Mammary epithelial cell (primary cell): ENCODE measurements at regions not wholly inside any gene's neighbourhood (a gene's known extent, or its start where the extent isn't known, plus 50 kb on each side); places are given as distances from the start of the nearest gene placed in this dataset.

Experiments
- EZH2 ChIP-seq: IDR thresholded peaks from 2 replicates; pipeline ENCODE4 v1.6.1; 2012; ENCODE audit warnings: low read length, inconsistent platforms, borderline replicate concordance
- TF ChIP-seq, protein P1 (sequence below), 2 donors: IDR thresholded peaks in 1 of 2; conservative IDR thresholded peaks in 1 of 2; 2 replicates each; pipeline ENCODE4 v1.5.1; 2011 to 2012; ENCODE audit warnings: inconsistent platforms in 2 of 2, low read length in 2 of 2, mild to moderate bottlenecking in 2 of 2, control low read depth in 1 of 2, low read depth in 1 of 2; ENCODE audit not compliant: insufficient read depth in 1 of 2; ENCODE audit errors: extremely low read depth in 1 of 2

DNA sequence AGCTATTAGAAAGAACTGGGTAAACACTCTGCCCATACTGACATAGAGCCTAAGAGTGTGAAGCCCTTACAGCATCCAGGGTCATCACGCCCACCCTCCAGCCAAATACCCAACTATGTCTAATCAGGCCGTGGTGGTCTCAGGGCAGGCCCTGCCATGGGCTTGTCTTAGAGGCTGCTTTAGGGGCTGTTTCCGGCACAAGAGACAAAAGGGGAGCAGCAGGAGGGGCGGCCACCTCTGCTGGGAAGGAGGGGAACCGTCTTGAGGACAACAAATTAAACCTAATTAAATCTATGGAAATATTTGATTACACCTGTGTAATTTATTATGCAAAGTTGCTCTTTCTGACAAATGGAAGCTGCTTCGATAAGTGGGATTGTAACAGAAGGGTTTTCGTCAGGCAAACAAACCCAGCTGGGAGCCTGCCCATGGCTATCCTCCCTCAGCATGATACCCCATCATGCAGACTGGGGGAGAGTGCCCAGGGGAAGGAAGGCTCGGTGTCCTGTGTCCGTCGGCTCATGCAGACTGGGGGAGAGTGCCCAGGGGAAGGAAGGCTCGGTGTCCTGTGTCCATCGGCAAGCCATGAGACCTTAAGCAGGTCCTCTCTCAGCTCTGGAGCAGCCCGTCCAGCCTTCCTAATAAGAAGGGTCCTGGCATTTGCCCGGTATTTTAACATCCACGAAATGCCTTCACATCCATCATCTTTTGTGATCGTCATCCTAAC is 163.6 kb upstream of the B3GAT1 start:
- TF ChIP-seq, protein P1, sequence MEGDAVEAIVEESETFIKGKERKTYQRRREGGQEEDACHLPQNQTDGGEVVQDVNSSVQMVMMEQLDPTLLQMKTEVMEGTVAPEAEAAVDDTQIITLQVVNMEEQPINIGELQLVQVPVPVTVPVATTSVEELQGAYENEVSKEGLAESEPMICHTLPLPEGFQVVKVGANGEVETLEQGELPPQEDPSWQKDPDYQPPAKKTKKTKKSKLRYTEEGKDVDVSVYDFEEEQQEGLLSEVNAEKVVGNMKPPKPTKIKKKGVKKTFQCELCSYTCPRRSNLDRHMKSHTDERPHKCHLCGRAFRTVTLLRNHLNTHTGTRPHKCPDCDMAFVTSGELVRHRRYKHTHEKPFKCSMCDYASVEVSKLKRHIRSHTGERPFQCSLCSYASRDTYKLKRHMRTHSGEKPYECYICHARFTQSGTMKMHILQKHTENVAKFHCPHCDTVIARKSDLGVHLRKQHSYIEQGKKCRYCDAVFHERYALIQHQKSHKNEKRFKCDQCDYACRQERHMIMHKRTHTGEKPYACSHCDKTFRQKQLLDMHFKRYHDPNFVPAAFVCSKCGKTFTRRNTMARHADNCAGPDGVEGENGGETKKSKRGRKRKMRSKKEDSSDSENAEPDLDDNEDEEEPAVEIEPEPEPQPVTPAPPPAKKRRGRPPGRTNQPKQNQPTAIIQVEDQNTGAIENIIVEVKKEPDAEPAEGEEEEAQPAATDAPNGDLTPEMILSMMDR (conservative IDR thresholded peaks at IDR 0.05 in 1 of 2, IDR thresholded peaks at IDR 0.05 in 1 of 2; ENCODE audit: extremely low read depth in 1 of 2, insufficient read depth in 1 of 2, low read depth in 1 of 2, low read length in 2 of 2): no peak
- no peak for TF ChIP-seq EZH2
